Activated CD8-positive, alpha-beta T cell treated with anti-CD3 and anti-CD28 coated beads for 36 hours (primary cell): ENCODE measurements at regions not wholly inside any gene's neighbourhood (a gene's known extent, or its start where the extent isn't known, plus 50 kb on each side); places are given as distances from the start of the nearest gene placed in this dataset.

Experiments used
- ATAC-seq: fragments of 200-7000 bp; cut with Tn5 transposase; one replicate; pipeline ENCODE4 v1.10.0; 2021; ENCODE audit warnings: mild to moderate bottlenecking, moderate library complexity
- CTCF ChIA-PET: fragments of 350-600 bp; sonication (Branson Sonifier 250); formaldehyde crosslinking; loops from one replicate; lab custom pipeline; 2021; ENCODE audit warnings: antibody characterized with exemption; lab: Charles Lee
- POLR2A ChIA-PET: fragments of 350-600 bp; sonication (Branson Sonifier 250); formaldehyde crosslinking; loops from one replicate; lab custom pipeline; 2021; ENCODE audit warnings: antibody characterized with exemption; lab: Charles Lee
- DNase-seq: peaks from one replicate; pipeline ENCODE4 v3.0.0-alpha.2; 2020
- H3K27ac Mint-ChIP-seq: one replicate; pipeline ENCODE4 v1.8.0; 2021; ENCODE audit warnings: mild to moderate bottlenecking, mixed read lengths
- H3K27me3 Mint-ChIP-seq: one replicate; pipeline ENCODE4 v1.8.0; 2021; ENCODE audit warnings: mixed read lengths
- H3K36me3 Mint-ChIP-seq: one replicate; pipeline ENCODE4 v1.8.0; 2021; ENCODE audit warnings: low read depth, mixed read lengths
- H3K4me1 Mint-ChIP-seq: one replicate; pipeline ENCODE4 v1.8.0; 2021; ENCODE audit warnings: low read depth, mixed read lengths
- H3K4me3 Mint-ChIP-seq: one replicate; pipeline ENCODE4 v1.8.0; 2021; ENCODE audit warnings: mild to moderate bottlenecking, moderate library complexity, mixed read lengths
- H3K9me3 Mint-ChIP-seq: one replicate; pipeline ENCODE4 v1.8.0; 2021; ENCODE audit warnings: mixed read lengths
- CTCF ChIP-seq: fragments of 200-600 bp; IDR thresholded peaks from one replicate; pipeline ENCODE4 v1.8.0; 2022; ENCODE audit warnings: antibody characterized with exemption, mild to moderate bottlenecking
- intact Hi-C: fragments of 100-400 bp; cut with micrococcal nuclease; formaldehyde crosslinking; loops from one replicate; pipeline ENCODE4 v1.10.0; 2022

DNA sequence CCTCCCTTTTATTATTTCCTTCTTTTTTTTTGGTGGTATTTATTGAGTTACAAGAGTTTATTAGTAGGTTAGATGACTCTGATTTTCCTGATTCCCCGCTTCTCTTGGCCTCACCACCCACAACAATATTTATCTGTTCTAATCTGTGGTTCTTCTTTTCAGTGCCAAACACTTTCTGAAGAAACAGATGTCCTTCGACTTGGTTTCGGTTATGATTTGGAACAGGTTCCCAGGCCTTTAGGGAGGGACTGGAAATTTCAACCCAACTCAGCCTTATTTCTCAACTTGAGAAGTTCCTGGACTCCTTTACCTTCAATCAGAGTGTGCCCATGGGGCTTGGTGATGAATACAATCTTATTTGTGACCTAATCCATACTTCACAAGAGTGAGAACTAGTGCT, 108.1 kb downstream of the UCHL1 start:
- ATAC-seq (no peak), DNase-seq (no peak)
- Mint-ChIP-seq H3K9me3 (no peaks in the 10 kb centered on the region), H3K27ac (no peak overlapping the region), H3K36me3 (no peaks in the 10 kb centered on the region), H3K4me3 (no peak overlapping the region), H3K27me3 (peaks cover 31% of the 10 kb centered on the region), H3K4me1 (no peaks in the 10 kb centered on the region)
- POLR2A ChIA-PET: no interaction called here
- TF ChIP-seq CTCF: no peak
- CTCF ChIA-PET: no interaction called here
- intact Hi-C loops: no loop called here

GRCh38 chr4:41365681-41366080, 109.0 kb downstream of the UCHL1 start:
- Mint-ChIP-seq H3K36me3 (no peaks in the 10 kb centered on the region), H3K9me3 (no peaks in the 10 kb centered on the region), H3K27ac (no peak overlapping the region), H3K4me1 (no peaks in the 10 kb centered on the region), H3K4me3 (no peak overlapping the region), H3K27me3 (peaks cover 29% of the 10 kb centered on the region)
- ChIA-PET POLR2A (no interaction called here), CTCF (no interaction called here)
- no peak for DNase-seq
- intact Hi-C loops: no loop called here
- TF ChIP-seq CTCF: no peak
- ATAC-seq: no peak

DNA sequence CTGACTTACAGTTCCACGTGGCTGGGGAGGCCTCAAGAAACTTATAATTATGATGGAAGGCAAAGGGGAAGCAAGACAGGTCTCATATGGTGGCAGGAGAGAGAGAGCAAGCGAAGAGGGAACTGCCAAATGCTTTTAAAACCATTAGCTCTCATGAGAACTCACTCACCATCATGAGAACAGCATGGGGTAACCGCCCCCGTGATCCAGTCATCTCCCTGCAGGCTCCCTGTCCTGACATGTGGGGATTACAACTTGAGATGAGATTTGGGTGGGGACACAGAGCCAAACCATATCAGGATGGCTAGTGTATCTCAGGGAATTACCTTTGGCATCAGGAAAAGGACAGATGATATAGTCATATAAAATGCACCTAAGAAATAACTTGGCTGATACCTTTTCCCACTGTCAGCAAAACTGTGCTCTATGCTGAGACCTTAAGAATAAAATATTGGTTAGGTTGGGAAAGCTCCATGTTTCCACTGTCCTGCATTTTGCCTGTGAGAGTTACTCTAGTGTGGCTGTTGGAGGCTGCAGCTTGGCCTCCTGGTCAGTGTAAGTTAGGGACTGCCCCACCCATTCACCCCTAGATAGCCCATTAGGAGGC, 110.3 kb downstream of the UCHL1 start:
- no peak for TF ChIP-seq CTCF
- DNase-seq (no peak), ATAC-seq (no peak)
- Mint-ChIP-seq H3K27ac (no peak overlapping the region), H3K4me1 (no peaks in the 10 kb centered on the region), H3K27me3 (peaks cover 19% of the 10 kb centered on the region), H3K4me3 (no peak overlapping the region), H3K9me3 (no peaks in the 10 kb centered on the region), H3K36me3 (no peaks in the 10 kb centered on the region)
- intact Hi-C loops: no loop called here
- ChIA-PET POLR2A (no interaction called here), CTCF (no interaction called here)

- intact Hi-C loops: no loop called here
- ChIA-PET CTCF (no interaction called here), POLR2A (no interaction called here)
- H3K27me3 Mint-ChIP-seq: peaks cover 12% of the 10 kb centered on the region
- no peaks in the 10 kb centered on the region for H3K36me3 Mint-ChIP-seq
- DNase-seq: no peak
- ATAC-seq: no peak
- no peaks in the 10 kb centered on the region for H3K4me1 Mint-ChIP-seq
- no peaks in the 10 kb centered on the region for H3K9me3 Mint-ChIP-seq
- H3K27ac Mint-ChIP-seq: no peak overlapping the region
- no peak for TF ChIP-seq CTCF
- H3K4me3 Mint-ChIP-seq: no peak overlapping the region
Observed at GRCh38 chr4:41369680-41370079, 113.0 kb downstream of the UCHL1 start.

DNA sequence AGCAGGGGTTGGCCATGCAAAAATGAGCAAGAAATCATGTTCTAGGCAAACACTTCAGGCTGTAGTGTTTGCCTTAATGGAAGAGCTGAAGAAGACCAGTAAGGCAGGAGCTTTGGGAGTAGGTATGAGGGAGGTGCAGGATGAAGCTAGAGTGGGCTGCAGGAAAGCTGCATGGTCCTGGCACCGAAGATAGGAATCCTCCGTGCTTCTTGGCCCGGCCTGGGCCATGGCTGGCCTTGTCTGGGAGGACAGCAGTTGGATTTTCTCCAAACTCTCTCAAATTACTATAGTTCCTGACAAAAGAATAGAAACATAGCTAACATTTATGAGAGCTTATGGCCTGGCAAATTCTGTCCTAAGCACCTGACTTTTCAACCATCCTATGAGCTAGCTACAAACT, 116.5 kb downstream of the UCHL1 start:
- POLR2A ChIA-PET: no interaction called here
- Mint-ChIP-seq H3K4me1 (no peaks in the 10 kb centered on the region), H3K27ac (no peak overlapping the region)

More for the DNA sequence above, 116.5 kb downstream of the UCHL1 start:
- CTCF ChIA-PET: no interaction called here
- intact Hi-C loops: no loop called here
- TF ChIP-seq CTCF: no peak
- H3K36me3 Mint-ChIP-seq: no peaks in the 10 kb centered on the region
- no peak for DNase-seq
- H3K9me3 Mint-ChIP-seq: no peaks in the 10 kb centered on the region
- ATAC-seq: no peak
- H3K27me3 Mint-ChIP-seq: no peaks in the 10 kb centered on the region
- H3K4me3 Mint-ChIP-seq: no peak overlapping the region
